NCI-H2227 (cell line): ENCODE measurements at regions not wholly inside any gene's neighbourhood (a gene's known extent, or its start where the extent isn't known, plus 50 kb on each side); places are given as distances from the start of the nearest gene placed in this dataset.

ENCODE experiments used
- DNase-seq: peaks from one replicate; lab custom pipeline; 2025; ENCODE audit not compliant: unreplicated experiment; lab: John Stamatoyannopoulos, UW

DNA sequence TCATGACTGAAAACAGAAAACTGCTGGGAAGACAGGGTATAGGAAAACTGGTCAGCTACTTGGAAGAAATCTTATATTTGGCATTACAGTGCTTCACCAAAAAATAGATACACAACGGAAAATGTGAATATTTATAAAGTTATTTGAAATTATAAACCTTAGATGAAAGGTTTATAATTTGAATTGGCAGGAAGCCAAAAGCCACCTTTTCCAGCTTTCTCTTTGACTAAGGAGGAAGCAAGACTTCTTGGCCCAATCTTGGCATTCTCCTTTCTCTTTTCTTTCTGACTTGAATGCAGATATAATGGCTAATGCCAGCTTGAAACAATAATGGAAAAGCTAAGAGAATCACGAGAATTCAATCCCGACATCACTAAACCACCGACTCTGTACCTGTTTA is 196.5 kb upstream of the PIK3C3 start:
- no peak for DNase-seq

GRCh38 chr18:41756141-41756540 is 198.9 kb upstream of the PIK3C3 start:
- DNase-seq, result no peak

- no peak for DNase-seq
Observed at GRCh38 chr18:41754332-41754731, 200.7 kb upstream of the PIK3C3 start.

- no peak for DNase-seq
Observed at GRCh38 chr18:41753826-41754225, 201.2 kb upstream of the PIK3C3 start.

DNA sequence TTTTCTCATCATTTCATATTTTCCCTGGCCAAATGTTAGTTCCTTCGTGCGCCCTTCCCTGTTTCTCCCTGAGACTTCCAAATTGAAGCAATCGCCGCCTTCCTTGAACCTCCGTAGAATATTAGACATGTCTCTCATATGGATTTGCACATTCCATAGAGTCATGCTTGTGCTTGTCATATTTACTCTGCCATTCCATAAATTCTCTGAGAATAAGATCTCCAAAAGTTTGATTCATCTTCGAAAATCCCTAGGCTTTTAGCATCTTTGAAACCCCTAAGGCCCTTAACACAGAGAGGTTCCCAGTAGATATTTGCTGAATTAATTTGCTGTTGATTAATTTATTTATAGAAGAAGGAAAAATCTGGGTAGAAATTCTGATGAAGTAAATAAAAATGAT is 202.2 kb upstream of the PIK3C3 start:
- DNase-seq, result no peak

DNA sequence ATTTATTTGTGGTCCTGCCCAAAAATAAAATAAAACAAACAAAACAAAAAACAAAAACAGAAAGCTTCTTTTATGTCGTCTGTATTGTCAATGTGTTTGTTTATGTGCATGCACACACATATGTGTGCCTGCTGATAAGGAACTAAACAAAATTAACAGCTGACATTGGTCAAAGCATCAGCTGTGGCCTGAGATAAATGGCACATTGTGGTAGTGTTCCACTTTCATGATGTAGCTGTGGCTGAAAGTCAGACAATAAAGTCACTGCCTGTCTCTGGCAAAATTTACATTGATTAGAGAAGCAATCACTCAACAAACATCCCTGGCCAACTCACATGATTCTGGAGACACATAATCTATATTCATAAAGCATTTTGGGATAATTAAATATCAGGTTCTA is 203.4 kb upstream of the PIK3C3 start:
- no peak for DNase-seq

GRCh38 chr18:41751161-41751560 is 203.9 kb upstream of the PIK3C3 start:
- DNase-seq, result no peak

DNA sequence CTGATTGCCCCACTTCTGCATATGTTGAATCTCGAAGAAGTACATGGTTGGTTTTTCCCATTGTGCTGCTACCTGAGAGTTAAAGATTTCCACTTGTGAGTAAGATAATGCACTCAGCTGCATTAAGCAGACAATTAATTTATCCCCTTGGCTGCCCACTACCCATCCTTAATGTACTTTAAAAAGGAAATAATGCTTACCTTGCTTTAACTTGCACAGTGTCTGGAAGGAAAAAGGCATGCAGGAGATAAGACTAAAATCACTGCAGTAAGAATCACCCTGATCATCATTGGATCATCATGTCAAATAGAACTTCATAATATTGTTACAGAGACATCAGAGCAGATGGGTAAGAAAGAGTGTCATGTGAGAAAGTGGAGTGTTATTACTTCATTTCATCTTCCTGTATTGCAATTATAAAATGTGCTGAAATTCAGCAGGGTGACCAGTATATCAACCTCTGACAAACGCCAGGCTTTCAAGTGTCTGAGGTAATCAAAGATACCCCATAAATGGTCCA is 207.3 kb upstream of the PIK3C3 start:
- no peak for DNase-seq

GRCh38 chr18:41745166-41746049 is 209.6 kb upstream of the PIK3C3 start:
- DNase-seq, result peak; percentile 80

GRCh38 chr18:41744421-41745030 is 210.5 kb upstream of the PIK3C3 start:
- DNase-seq, result peak; percentile 42

GRCh38 chr18:41737218-41737617 is 217.8 kb upstream of the PIK3C3 start:
- no peak for DNase-seq

GRCh38 chr18:41734917-41735316 is 220.1 kb upstream of the PIK3C3 start:
- DNase-seq, result no peak

GRCh38 chr18:41732356-41732755 is 222.7 kb upstream of the PIK3C3 start:
- DNase-seq, result no peak

GRCh38 chr18:41731884-41732283 is 223.2 kb upstream of the PIK3C3 start:
- no peak for DNase-seq

DNA sequence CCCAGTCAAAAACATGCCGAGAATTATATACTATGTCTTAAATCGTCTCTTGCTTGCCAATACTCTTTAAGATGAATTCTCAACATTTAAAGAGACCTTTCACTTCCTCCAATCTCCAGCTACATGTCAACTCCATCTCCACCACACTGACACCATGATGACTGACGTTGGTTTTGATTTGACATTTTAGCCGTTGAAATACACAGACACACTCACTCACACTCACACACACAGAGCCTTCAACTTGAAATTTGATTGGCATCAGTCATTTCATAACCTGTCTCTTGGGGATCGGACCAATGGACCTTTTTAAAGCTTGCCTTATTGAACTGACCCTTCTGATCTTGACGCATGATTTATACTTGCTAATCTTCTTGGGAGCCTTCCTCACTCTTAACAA is 230.8 kb upstream of the PIK3C3 start:
- DNase-seq, result no peak

DNA sequence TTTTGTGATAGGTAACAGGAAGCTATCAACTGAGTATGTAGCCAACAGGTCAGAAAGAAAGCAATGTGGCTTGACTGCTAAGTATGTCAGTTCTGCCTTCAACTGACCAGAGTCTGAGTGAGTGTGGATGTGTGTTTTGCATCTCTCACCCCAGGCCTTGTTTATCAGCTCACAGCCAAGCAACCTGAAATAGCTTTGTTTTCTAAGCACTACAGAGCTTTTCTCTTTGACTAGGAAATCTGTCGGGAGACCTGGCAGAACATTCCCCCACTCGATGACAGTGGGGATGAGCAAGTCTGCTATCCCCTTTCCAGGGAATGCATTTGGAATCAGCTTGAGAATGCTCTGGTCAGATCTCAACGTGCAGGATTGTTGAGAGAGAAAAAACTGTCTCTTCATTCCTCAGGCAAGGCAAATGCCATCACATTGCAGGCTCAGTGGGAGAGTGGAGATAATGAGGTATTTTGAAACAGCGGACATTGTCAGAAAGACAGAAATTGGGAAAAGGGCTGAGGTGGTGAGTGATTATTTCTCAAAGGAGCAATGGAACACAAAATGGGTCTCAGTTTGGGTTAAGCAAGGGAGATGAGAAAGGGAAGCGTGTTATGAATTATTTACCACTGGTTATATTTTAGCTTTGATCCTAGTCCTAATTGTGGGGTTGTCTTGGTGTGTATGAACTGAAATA is 233.8 kb upstream of the PIK3C3 start:
- DNase-seq, result no peak

DNA sequence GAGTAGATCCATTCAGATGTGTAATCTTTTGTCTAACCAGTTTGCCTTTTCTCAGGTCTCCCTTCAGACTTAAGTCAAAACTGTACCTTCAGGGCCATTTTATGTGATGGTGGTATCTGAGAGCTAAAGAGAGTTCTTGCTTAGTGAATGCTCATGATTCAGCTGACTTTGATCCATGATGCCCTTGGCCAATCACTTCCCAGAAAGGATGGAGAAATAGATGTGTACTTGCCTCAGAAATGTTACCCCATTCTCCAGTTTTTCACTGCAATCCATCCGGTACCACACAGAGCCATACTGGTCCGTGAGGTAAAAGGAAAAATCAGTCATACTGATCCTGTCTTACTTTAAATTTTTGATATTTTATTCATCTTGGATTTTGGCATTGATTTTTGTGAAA is 234.8 kb upstream of the PIK3C3 start:
- no peak for DNase-seq

GRCh38 chr18:41719808-41720207 is 235.2 kb upstream of the PIK3C3 start:
- no peak for DNase-seq

DNA sequence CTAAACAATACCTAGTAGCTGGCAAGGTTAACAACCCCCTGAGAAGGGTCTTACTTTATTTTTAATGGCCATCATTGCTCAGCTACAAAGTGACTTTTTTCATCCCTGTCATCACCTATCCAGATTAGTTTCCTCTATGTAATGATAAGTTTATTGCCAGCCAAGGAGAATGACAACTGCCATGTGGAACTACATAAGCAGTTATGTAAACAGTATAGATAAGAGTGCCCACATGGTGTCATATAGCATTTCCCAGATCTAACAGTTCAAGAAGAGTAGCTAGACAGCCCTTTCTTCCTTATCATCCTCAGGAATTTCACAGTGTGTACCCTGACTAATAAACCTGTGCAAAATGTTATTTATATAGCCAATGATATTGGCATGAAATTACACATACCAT is 240.2 kb upstream of the PIK3C3 start:
- DNase-seq, result no peak

GRCh38 chr18:41713969-41714825 is 240.8 kb upstream of the PIK3C3 start:
- DNase-seq, result no peak

- DNase-seq, result no peak
Observed at GRCh38 chr18:41706301-41706700, 248.7 kb upstream of the PIK3C3 start.
